ENCODE measurements at regions not wholly inside any gene's neighbourhood (a gene's known extent, or its start where the extent isn't known, plus 50 kb on each side); places are given as distances from the start of the nearest gene placed in this dataset.

GRCh38 chr15:53346583-53346982 is 412.9 kb downstream of the WDR72 start:
- TF ChIP-seq POLR2AphosphoS5 (IDR thresholded peaks at IDR 0.05), result no peak
- no peak for TF ChIP-seq CTCF (IDR thresholded peaks at IDR 0.05)
- TF ChIP-seq POLR2A (IDR thresholded peaks at IDR 0.05), result no peak

All from gastroesophageal sphincter (tissue), 3 donors.